ENCODE measurements at regions not wholly inside any gene's neighbourhood (a gene's known extent, or its start where the extent isn't known, plus 50 kb on each side); places are given as distances from the start of the nearest gene placed in this dataset.

- no peak for DNase-seq
- in situ Hi-C loops (cut with MboI; ENCODE audit: low sequenced_read_pairs) (no loop called here), dilution Hi-C loops (cut with HindIII; ENCODE audit: low sequenced_read_pairs, unreplicated experiment) (no loop called here)
Measured at GRCh38 chr9:107674721-107675277, 185.2 kb upstream of the KLF4 start.

More at GRCh38 chr9:107674721-107675277, 185.2 kb upstream of the KLF4 start:
- intact Hi-C loops (cut with micrococcal nuclease): no loop called here
- Histone ChIP-seq H3K14ac (replicated peaks; ENCODE audit: low read depth, low read length) (no peak overlapping the region), H2AK5ac (ENCODE audit: low read depth, low read length) (no peak overlapping the region), H4K91ac (ENCODE audit: insufficient read depth, low read depth, low read length) (no peak overlapping the region), H3K4ac (ENCODE audit: low read depth, low read length) (no peak overlapping the region), H3K4me3 (ENCODE audit: insufficient read depth, low read depth, low read length) (no peak overlapping the region), H2BK20ac (ENCODE audit: low read depth, low read length) (no peak overlapping the region), H3K9ac (ENCODE audit: low read depth, low read length) (no peak overlapping the region), H3K27ac (ENCODE audit: insufficient read depth, low read length) (no peak overlapping the region), H4K8ac (ENCODE audit: low read depth in 2 of 2, low read length in 2 of 2) (no peak overlapping the region), H4K20me1 (ENCODE audit: insufficient read depth, low read length) (no peaks in the 10 kb centered on the region), H3K27me3 (ENCODE audit: control insufficient read depth, insufficient read depth, low read length) (peaks cover 2% of the 10 kb centered on the region; the same call in 1 of the 2 replicates), H2BK5ac (ENCODE audit: low read depth, low read length, poor library complexity, severe bottlenecking) (no peak overlapping the region), H2BK120ac (ENCODE audit: low read depth, low read length) (no peak overlapping the region), H3K4me2 (ENCODE audit: low read depth, low read length) (no peak overlapping the region), H3K79me1 (ENCODE audit: low read depth in 1 of 2, low read length in 2 of 2) (no peaks in the 10 kb centered on the region), H4K5ac (ENCODE audit: low read depth, low read length) (no peak overlapping the region), H3K4me1 (ENCODE audit: control insufficient read depth, insufficient read depth, low read length) (no peaks in the 10 kb centered on the region; the same call in 1 of the 2 replicates), H2AK9ac (replicated peaks; ENCODE audit: low read depth, low read length, poor library complexity) (no peak overlapping the region), H2BK15ac (ENCODE audit: low read depth, low read length) (no peak overlapping the region), H3K9me1 (ENCODE audit: insufficient read depth, low read length) (no peaks in the 10 kb centered on the region), H2AFZ (replicated peaks; ENCODE audit: low read length, poor library complexity) (no peak overlapping the region), H3K36me3 (ENCODE audit: control insufficient read depth, insufficient read depth, low read length) (no peaks in the 10 kb centered on the region), H3K56ac (ENCODE audit: extremely low read depth, insufficient read depth, low read length) (no peak overlapping the region), H3K18ac (ENCODE audit: low read depth, low read length) (no peak overlapping the region), H3K9me3 (ENCODE audit: control insufficient read depth, insufficient read depth, low read length) (no peaks in the 10 kb centered on the region), H3K23ac (ENCODE audit: low read depth, low read length) (no peak overlapping the region)
- TF ChIP-seq CHD1 (IDR thresholded peaks at IDR 0.05; ENCODE audit: low read depth, low read length) (no peak), BHLHE40 (IDR thresholded peaks at IDR 0.05; ENCODE audit: low read depth, low read length) (no peak), MXI1 (IDR thresholded peaks at IDR 0.05; ENCODE audit: borderline replicate concordance, low read depth, low read length) (no peak), POLR2A (IDR thresholded peaks at IDR 0.05; ENCODE audit: low read depth, low read length) (no peak), MAZ (IDR thresholded peaks at IDR 0.05; ENCODE audit: borderline replicate concordance, low read depth, low read length) (no peak)
- WGBS, 2 experiments (ENCODE audit: extremely low coverage in 2 of 2, insufficient read length in 1 of 2): 63% methylated on average over 2 of the region's 5 CpGs; no CpG with 5 or more reads in 1 of the 2 experiments
- ChIA-PET POLR2A (ENCODE audit: unreplicated experiment) (no interaction called here), CTCF (no interaction called here)
- ATAC-seq (ENCODE audit: low read depth): no peak
- BruUV-seq (replicated peaks): no TSS peak
